ENCODE measurements at regions not wholly inside any gene's neighbourhood (a gene's known extent, or its start where the extent isn't known, plus 50 kb on each side); places are given as distances from the start of the nearest gene placed in this dataset.

DNA sequence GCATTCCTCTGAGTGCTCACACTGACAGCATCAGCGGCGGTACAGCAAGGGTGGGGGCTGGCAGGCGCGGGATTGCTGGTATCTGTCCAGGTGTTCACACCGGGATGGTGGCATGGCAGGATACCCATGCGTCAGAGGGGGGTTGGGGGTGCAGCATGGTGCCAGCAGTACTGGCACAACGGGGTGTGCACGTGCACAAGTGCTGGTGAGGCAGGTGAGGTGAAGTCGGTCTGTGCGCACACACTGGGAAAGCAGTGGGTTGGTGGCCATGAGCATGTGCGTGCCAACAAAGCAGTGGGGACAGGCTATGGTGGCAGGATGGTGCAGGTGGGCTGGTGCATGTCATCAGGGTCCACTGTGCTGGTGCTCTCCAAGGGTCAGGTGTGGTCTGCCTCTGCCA is 819.6 kb upstream of the EDIL3 start:
- no peak overlapping the region for H3K27ac ChIP-seq
- peak; percentile 24 to 61 for ATAC-seq (ENCODE audit: low FRiP score in 2 of 2)
- H3K4me3 ChIP-seq, result no peak overlapping the region
- TF ChIP-seq EP300 (IDR thresholded peaks at IDR 0.05), result no peak
- TF ChIP-seq, protein P1, sequence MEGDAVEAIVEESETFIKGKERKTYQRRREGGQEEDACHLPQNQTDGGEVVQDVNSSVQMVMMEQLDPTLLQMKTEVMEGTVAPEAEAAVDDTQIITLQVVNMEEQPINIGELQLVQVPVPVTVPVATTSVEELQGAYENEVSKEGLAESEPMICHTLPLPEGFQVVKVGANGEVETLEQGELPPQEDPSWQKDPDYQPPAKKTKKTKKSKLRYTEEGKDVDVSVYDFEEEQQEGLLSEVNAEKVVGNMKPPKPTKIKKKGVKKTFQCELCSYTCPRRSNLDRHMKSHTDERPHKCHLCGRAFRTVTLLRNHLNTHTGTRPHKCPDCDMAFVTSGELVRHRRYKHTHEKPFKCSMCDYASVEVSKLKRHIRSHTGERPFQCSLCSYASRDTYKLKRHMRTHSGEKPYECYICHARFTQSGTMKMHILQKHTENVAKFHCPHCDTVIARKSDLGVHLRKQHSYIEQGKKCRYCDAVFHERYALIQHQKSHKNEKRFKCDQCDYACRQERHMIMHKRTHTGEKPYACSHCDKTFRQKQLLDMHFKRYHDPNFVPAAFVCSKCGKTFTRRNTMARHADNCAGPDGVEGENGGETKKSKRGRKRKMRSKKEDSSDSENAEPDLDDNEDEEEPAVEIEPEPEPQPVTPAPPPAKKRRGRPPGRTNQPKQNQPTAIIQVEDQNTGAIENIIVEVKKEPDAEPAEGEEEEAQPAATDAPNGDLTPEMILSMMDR (IDR thresholded peaks at IDR 0.05), result no peak
- no peak for TF ChIP-seq POLR2A (IDR thresholded peaks at IDR 0.05)
- TF ChIP-seq POLR2AphosphoS5 (IDR thresholded peaks at IDR 0.05), result no peak
- H3K27me3 ChIP-seq, result no peaks in the 10 kb centered on the region
- WGBS, 2 donors, result 92 to 99% methylated on average over 7 to 10 of the region's 11 CpGs
- peak in 1 of 2 donors; percentile 32 for DNase-seq
- H3K9me3 ChIP-seq, result peaks cover 0 to 5% (median 0%) of the 10 kb centered on the region in 4 donors
- H3K4me1 ChIP-seq, result no peaks in the 10 kb centered on the region
- no peaks in the 10 kb centered on the region for H3K36me3 ChIP-seq

DNA sequence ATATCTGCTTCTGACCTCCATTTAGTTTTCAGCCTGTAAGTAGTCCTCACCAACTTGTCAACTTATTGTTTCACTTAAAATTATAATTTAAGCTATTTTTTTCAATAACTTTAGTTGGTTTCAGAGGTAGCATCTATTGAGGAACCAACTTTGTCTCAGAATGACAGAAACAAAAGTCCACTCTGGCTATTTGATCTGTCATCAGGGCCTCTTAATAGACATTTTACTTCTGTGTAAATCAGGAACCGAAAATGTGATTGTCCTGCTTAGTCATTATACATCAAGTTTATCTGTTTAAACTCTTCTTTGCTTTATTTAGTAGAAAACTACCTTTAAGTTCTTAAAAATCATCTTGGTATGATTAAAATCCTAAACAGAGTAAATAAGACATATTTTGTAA is 820.8 kb upstream of the EDIL3 start:
- no peak for ATAC-seq (ENCODE audit: low FRiP score in 2 of 2)
- DNase-seq, result no peak
- Histone ChIP-seq H3K9me3 (peaks cover 0 to 5% (median 0%) of the 10 kb centered on the region in 4 donors), H3K27me3 (no peaks in the 10 kb centered on the region), H3K36me3 (no peaks in the 10 kb centered on the region), H3K27ac (no peak overlapping the region), H3K4me1 (no peaks in the 10 kb centered on the region), H3K4me3 (no peak overlapping the region)
- TF ChIP-seq POLR2A (IDR thresholded peaks at IDR 0.05) (no peak), EP300 (IDR thresholded peaks at IDR 0.05) (no peak), POLR2AphosphoS5 (IDR thresholded peaks at IDR 0.05) (no peak)
- TF ChIP-seq, protein P1 (IDR thresholded peaks at IDR 0.05), result no peak
- WGBS, 2 donors, result 73 to 90% methylated on average over 1 of the region's 1 CpG

DNA sequence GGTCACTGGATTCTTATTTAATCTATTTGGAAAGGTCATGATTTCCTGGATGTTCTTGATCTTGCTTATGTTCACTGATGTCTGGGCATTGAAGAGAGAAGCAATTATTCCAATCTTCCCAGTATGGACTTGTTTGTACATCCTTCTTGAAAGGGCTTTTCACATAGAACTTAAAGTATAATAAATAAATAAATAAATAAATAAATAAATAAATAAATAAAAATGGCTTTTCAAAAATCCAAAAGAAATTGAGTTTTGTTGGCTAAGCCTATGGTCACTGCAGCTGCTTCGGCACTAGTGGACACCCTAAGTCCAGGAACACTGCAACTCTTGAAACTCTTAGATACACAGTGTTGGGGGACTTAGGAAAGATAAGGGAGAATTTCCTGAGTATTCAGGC is 840.7 kb upstream of the EDIL3 start:
- Histone ChIP-seq H3K27me3 (no peaks in the 10 kb centered on the region), H3K27ac (no peak overlapping the region), H3K36me3 (no peaks in the 10 kb centered on the region), H3K4me3 (no peak overlapping the region), H3K4me1 (no peaks in the 10 kb centered on the region), H3K9me3 (peaks cover 0 to 3% (median 0%) of the 10 kb centered on the region in 4 donors)
- TF ChIP-seq POLR2AphosphoS5 (IDR thresholded peaks at IDR 0.05) (no peak), POLR2A (IDR thresholded peaks at IDR 0.05) (no peak), EP300 (IDR thresholded peaks at IDR 0.05) (no peak)
- TF ChIP-seq, protein P1 (IDR thresholded peaks at IDR 0.05), result no peak
- ATAC-seq (ENCODE audit: low FRiP score in 2 of 2) (no peak), DNase-seq (no peak)
- 84 to 97% methylated on average over 1 of the region's 1 CpG for whole genome bisulfite sequencing, 2 donors

DNA sequence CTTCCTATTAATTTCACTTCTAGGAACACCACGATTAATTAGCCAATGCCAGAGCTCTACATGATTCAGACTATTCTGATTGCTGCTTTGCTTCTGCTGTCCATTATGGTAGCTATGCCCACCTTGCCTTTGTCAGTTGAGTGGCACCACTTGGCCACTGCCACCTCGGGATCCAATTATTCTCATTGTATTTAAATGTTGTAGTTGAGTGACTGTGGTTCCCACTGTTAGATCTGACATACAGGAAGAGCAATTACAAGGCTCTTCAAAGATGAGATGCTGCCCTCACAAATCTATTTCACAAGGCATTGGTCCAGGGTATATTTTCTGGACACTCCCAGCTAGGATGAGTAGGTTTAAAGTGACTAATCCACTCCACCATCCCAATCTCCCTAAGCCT is 864.5 kb upstream of the EDIL3 start:
- DNase-seq, result no peak
- WGBS, 2 donors, result 72 to 83% methylated on average over 2 of the region's 2 CpGs
- Histone ChIP-seq H3K4me3 (no peak overlapping the region), H3K36me3 (no peaks in the 10 kb centered on the region), H3K4me1 (no peaks in the 10 kb centered on the region), H3K27ac (no peak overlapping the region), H3K9me3 (peaks cover 0 to 19% (median 8%) of the 10 kb centered on the region in 4 donors), H3K27me3 (no peaks in the 10 kb centered on the region)
- no peak for ATAC-seq (ENCODE audit: low FRiP score in 2 of 2)
- TF ChIP-seq EP300 (IDR thresholded peaks at IDR 0.05) (no peak), POLR2A (IDR thresholded peaks at IDR 0.05) (no peak)

DNA sequence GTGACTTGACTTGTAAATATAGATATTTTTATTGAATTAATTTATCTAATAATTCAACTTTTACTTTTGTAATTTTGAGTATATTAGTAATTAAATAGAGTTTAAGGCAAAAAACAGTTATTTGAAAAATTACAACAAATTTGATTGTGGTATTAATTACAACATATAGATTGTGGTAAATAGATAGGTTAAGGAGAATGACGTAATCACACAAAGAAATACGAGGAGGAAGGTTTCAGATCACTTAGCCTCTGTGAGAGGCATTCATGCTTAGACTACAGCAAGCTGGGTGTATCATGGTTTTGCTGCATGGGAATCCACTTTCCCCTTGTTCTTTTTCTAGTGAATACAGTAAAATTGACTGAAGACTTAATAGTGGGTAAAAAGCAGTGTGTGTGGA is 878.4 kb upstream of the EDIL3 start:
- H3K9me3 ChIP-seq, result no peaks in the 10 kb centered on the region
- no peak overlapping the region for H3K27ac ChIP-seq
- TF ChIP-seq POLR2A (IDR thresholded peaks at IDR 0.05), result no peak
- no peak for TF ChIP-seq POLR2AphosphoS5 (IDR thresholded peaks at IDR 0.05)
- TF ChIP-seq, protein P1 (IDR thresholded peaks at IDR 0.05), result no peak
- no peak for TF ChIP-seq EP300 (IDR thresholded peaks at IDR 0.05)
- DNase-seq, result no peak
- H3K4me1 ChIP-seq, result no peaks in the 10 kb centered on the region
- WGBS, 2 donors, result 70% methylated on average over 2 of the region's 2 CpGs
- no peak for ATAC-seq (ENCODE audit: low FRiP score in 2 of 2)
- no peak overlapping the region for H3K4me3 ChIP-seq
- H3K36me3 ChIP-seq, result no peaks in the 10 kb centered on the region
- no peaks in the 10 kb centered on the region for H3K27me3 ChIP-seq

Measured in upper lobe of left lung (tissue), 6 donors.